ENCODE measurements at regions not wholly inside any gene's neighbourhood (a gene's known extent, or its start where the extent isn't known, plus 50 kb on each side); places are given as distances from the start of the nearest gene placed in this dataset.
A peak's percentile ranks its signal among the peaks of the same experiment; 100 is the strongest.
"Not testable (repeated sequence)": the region's sequence is repeated elsewhere in the genome, so short reads cannot be mapped to it uniquely, and the experiment has no call there.

- no peak for DNase-seq
Measured at GRCh38 chr14:103186909-103187586, 63.8 kb downstream of the TNFAIP2 start.

GRCh38 chr14:103187911-103188310, 64.7 kb downstream of the TNFAIP2 start:
- no peak for DNase-seq

GRCh38 chr14:103188810-103189480, 65.7 kb downstream of the TNFAIP2 start:
- no peak for DNase-seq

GRCh38 chr14:103189481-103190470, 66.5 kb downstream of the TNFAIP2 start:
- no peak for DNase-seq

- no peak for DNase-seq
Measured at GRCh38 chr14:103190741-103191140, 67.5 kb downstream of the TNFAIP2 start.

GRCh38 chr14:103191844-103192243, 68.6 kb downstream of the TNFAIP2 start:
- no peak for DNase-seq

GRCh38 chr14:103192246-103192840, 69.1 kb downstream of the TNFAIP2 start:
- DNase-seq: no peak

GRCh38 chr14:103192861-103193260, 69.6 kb downstream of the TNFAIP2 start:
- not testable (repeated sequence) for DNase-seq

- not testable (repeated sequence) for DNase-seq
Measured at GRCh38 chr14:103193491-103193890, 70.2 kb downstream of the TNFAIP2 start.

GRCh38 chr14:103194256-103195045, 71.2 kb downstream of the TNFAIP2 start:
- DNase-seq: peak; percentile 10

- no peak for DNase-seq
Measured at GRCh38 chr14:103195828-103196615, 72.8 kb downstream of the TNFAIP2 start.

- no peak for DNase-seq
Measured at GRCh38 chr14:103196716-103197115, 73.5 kb downstream of the TNFAIP2 start.

GRCh38 chr14:103198131-103199105, 75.2 kb downstream of the TNFAIP2 start:
- peak; percentile 75 for DNase-seq

- peak; percentile 75 for DNase-seq
Measured at GRCh38 chr14:103199124-103199523, 75.9 kb downstream of the TNFAIP2 start.

GRCh38 chr14:103201801-103202200, 78.5 kb downstream of the TNFAIP2 start:
- no peak for DNase-seq

- no peak for DNase-seq
Measured at GRCh38 chr14:103204852-103205540, 81.7 kb downstream of the TNFAIP2 start.

- no peak for DNase-seq
Measured at GRCh38 chr14:103205541-103205906, 82.3 kb downstream of the TNFAIP2 start.

- no peak for DNase-seq
Measured at GRCh38 chr14:103206023-103206481, 82.8 kb downstream of the TNFAIP2 start.
